Sigmoid colon (tissue), 4 donors: ENCODE measurements at regions not wholly inside any gene's neighbourhood (a gene's known extent, or its start where the extent isn't known, plus 50 kb on each side); places are given as distances from the start of the nearest gene placed in this dataset.

Source experiments
- EP300 ChIP-seq, 4 donors: sonication (generic); formaldehyde crosslinking; IDR thresholded peaks; one replicate each; pipeline ENCODE4 v1.6.1; 2017; ENCODE audit warnings: antibody characterized with exemption in 4 of 4
- POLR2A ChIP-seq, 2 donors: fragments of 450-650 bp; IDR thresholded peaks; one replicate each; pipeline ENCODE4 v1.6.1; 2016; ENCODE audit warnings: antibody characterized with exemption in 2 of 2, mild to moderate bottlenecking in 2 of 2, moderate library complexity in 2 of 2
- POLR2AphosphoS5 ChIP-seq, 4 donors: sonication (generic); formaldehyde crosslinking; IDR thresholded peaks; one replicate each; pipeline ENCODE4 v1.6.1; 2017; ENCODE audit warnings: antibody characterized with exemption in 4 of 4
- TF ChIP-seq, protein P1 (sequence below), 4 experiments: fragments of 450-650 bp in 3 of 4; fragments of 200-600 bp in 1 of 4; IDR thresholded peaks; one replicate each; pipeline ENCODE4 v1.5.1; 2016 to 2019; ENCODE audit warnings: antibody characterized with exemption in 4 of 4, mild to moderate bottlenecking in 3 of 4, moderate library complexity in 2 of 4

DNA sequence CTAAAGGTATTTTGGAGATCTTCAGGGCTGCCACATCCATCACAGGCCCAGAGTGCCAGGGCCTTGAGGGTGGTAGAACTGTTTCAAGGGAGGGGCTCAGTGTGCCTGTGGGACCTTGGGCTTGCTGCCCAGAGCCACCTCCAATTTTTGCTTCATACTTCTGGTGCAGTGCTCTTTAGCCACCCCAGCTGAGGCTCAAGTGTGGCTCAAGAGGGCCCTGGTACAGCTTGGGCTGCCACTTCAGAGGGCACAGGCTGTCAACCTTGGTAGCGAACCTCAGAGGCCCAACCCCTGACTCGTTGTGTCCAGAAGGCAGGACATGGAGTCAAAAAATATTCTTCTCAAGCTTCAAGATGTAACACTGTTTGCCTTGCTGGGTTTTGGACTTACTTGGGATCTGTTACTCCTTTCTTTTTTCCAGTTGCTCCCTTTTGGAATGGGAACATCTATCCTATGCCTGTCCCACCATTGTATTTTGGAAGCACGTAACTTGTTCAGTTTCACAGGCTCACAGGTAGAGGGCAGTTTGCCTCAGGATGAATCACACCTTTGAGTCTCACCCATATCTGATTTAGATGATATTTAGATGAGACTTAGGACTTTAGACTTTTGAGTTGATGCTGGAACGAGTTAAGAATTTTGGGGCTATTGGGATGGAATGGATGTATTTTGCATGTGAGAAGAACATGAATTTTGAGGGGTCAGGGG is 224.8 kb downstream of the RPS24 start:
- TF ChIP-seq, protein P1, sequence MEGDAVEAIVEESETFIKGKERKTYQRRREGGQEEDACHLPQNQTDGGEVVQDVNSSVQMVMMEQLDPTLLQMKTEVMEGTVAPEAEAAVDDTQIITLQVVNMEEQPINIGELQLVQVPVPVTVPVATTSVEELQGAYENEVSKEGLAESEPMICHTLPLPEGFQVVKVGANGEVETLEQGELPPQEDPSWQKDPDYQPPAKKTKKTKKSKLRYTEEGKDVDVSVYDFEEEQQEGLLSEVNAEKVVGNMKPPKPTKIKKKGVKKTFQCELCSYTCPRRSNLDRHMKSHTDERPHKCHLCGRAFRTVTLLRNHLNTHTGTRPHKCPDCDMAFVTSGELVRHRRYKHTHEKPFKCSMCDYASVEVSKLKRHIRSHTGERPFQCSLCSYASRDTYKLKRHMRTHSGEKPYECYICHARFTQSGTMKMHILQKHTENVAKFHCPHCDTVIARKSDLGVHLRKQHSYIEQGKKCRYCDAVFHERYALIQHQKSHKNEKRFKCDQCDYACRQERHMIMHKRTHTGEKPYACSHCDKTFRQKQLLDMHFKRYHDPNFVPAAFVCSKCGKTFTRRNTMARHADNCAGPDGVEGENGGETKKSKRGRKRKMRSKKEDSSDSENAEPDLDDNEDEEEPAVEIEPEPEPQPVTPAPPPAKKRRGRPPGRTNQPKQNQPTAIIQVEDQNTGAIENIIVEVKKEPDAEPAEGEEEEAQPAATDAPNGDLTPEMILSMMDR (IDR thresholded peaks at IDR 0.05), result no peak
- TF ChIP-seq POLR2A (IDR thresholded peaks at IDR 0.05) (no peak), POLR2AphosphoS5 (IDR thresholded peaks at IDR 0.05) (no peak), EP300 (IDR thresholded peaks at IDR 0.05) (no peak)
